SIG-M5 treated with dmso at 0.1 percent for 504 hours (cell line): ENCODE measurements at regions not wholly inside any gene's neighbourhood (a gene's known extent, or its start where the extent isn't known, plus 50 kb on each side); places are given as distances from the start of the nearest gene placed in this dataset.

Experiments
- DNase-seq: peaks from one replicate; lab custom pipeline; 2025; ENCODE audit not compliant: unreplicated experiment; lab: John Stamatoyannopoulos, UW

DNA sequence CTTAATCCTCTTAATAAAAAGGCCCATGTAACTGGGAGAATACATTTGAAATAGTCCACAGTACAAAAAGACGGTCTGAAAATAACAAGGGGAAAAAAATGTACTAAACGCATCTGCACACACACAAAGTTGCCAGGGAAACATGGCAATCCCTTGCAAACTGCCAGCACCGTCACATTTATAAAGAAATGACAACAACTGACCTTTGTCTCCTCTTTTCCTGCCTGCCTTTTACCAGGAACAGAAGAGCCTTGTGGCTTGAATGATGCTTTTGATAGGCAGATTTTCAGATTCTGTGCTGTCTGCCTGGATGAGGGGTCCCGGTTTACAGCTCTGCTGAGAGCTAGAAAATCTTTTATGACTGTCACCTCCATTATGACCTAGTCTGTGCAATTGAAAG lies 308.6 kb upstream of the ZFP64 start:
- DNase-seq = no peak

- no peak for DNase-seq
Measured at GRCh38 chr20:52497731-52498130, 306.2 kb upstream of the ZFP64 start.

GRCh38 chr20:52496191-52496590 lies 304.6 kb upstream of the ZFP64 start:
- no peak for DNase-seq

GRCh38 chr20:52494244-52494643 lies 302.7 kb upstream of the ZFP64 start:
- DNase-seq = no peak

DNA sequence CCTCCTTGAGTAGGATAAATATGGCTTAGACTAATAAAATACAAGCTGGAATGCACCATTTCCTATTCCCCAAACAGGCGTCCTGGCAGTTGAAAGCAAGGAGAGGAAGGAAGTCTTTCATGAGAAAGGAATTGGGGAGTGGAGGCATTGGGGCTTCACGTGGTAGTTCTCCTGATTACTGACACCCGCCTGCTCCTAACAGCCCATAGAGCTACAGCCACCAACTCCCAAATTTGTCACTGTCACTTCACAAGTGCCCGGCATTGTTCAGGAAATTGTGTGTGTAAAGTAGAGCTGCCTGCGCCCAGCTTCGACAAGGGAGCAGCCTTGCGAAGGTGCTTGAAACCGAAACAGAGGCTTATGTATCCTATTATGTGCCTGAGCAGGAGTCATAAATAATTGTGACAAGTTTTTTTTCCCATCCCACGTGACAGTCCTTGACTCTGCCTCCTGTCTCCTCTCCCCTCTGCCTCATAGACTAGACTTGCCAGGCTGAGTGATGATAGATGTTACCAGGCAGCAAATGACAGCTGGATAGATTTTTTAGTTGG lies 301.7 kb upstream of the ZFP64 start:
- DNase-seq = no peak

DNA sequence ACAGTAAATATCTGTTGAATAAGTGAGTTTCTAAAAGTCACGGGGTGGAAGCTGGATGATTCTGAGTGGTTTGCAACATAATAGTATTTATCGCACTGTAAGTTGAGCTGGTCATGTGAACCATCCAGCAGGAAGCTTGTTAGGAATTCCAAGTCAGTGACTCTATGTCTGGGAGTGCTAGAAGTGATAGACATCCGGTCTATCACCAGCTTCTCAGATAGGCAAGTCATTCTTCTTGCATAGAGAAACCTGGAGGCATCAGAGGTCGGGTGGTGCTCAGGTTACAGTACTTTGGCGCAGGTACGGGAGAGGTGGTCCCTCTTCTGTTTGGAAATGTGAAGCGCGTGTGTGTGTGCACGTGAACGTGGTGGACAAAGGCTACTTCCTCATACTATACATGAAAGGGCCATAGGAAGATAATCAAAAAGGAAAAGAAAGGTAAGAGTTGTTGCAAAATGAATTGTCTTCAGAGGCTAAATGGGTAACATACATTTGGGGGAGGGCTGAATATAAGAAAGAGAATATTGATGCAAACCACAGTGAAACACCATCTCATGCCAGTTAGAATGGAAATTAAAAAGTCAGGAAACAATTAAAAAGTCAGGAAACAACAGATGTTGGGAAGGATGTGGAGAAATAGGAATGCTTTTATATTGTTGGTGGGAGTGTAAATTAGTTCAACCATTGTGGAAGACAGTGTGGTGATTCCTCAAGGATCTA lies 299.3 kb upstream of the ZFP64 start:
- DNase-seq = no peak

- no peak for DNase-seq
Measured at GRCh38 chr20:52484438-52484837, 292.9 kb upstream of the ZFP64 start.

- no peak for DNase-seq
Measured at GRCh38 chr20:52483382-52483781, 291.8 kb upstream of the ZFP64 start.

GRCh38 chr20:52482044-52482443 lies 290.5 kb upstream of the ZFP64 start:
- DNase-seq = no peak

- DNase-seq = no peak
Measured at GRCh38 chr20:52481443-52481842, 289.9 kb upstream of the ZFP64 start.

GRCh38 chr20:52476074-52476750 lies 284.6 kb upstream of the ZFP64 start:
- DNase-seq = no peak

- DNase-seq = no peak
Measured at GRCh38 chr20:52473186-52473585, 281.6 kb upstream of the ZFP64 start.

- no peak for DNase-seq
Measured at GRCh38 chr20:52470561-52470960, 279.0 kb upstream of the ZFP64 start.

- no peak for DNase-seq
Measured at GRCh38 chr20:52469128-52469527, 277.5 kb upstream of the ZFP64 start.

DNA sequence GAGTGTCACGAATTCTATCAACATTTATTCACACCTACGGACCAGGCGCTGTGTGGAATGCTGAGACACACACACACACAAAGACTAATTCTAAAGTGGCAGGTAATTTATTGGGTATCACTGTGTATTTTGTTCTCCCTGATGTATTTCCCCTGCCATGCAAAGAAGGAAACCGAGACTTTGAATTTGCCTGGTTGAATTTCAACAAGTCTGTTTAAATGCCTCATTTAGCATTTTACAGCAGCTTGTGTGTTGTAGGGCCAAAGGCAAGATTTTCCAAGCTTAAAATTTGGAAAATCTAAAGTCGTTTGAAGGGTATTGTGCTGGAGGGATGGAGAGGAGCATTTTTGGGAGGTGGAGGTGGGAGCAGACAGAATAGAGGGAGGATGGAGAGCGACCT lies 274.4 kb upstream of the ZFP64 start:
- DNase-seq = no peak

DNA sequence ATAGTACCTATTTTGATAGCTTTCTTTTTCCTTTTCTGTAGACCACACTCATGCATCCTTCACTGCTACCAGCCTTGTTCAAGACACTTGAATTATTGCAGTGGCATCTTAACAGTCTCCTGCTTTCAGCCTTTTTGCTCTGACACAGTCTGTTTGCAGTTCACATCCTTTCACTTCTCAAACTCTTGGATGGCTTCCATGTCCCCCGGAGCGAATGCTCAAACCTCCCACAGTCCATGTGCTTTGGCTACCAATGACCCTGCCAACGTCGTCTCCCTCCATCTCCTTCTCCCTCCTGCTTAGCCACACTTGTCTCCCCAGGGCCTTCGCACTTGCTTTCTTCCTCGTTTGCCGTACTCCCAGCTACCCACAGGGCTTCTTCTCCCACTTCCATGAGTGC lies 270.0 kb upstream of the ZFP64 start:
- DNase-seq = no peak

DNA sequence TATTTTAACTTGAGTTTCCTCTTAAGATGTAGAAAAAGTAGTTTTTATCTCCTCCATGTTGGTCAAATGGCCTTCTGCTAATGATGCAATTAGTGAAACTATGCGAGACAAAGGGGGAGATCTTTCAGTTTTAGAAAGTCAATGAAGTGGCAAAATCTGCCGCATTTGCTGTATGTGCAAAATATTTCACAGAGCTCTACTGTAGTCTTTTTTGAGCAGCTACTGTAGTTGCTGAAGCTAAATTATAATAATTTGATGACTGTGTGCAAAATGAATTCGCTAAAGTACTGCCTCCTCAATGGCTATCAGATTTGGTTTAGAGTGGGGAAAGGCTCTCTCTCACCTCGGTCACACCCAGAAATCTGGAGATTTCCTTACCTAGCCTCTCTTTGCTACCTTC lies 267.6 kb upstream of the ZFP64 start:
- no peak for DNase-seq

GRCh38 chr20:52457826-52458225 lies 266.2 kb upstream of the ZFP64 start:
- DNase-seq = no peak

DNA sequence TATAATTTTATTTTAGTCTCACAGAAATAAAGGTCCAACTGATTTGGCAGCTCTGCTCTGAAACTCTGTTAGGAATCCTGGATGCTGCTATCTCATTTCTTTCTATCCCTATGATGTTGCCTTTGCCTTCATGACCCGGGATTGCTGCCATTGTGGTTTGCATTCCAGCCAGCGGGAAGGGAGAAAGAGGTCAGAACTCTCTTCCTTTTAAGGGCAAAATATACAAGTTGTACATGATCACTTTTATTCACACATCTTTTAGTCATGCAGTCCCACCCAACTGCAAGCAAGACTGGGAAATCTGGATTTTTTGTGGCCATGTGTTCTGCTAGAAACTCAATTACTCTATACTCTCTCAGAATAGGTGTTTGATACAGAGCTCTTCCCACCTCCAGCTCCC lies 263.1 kb upstream of the ZFP64 start:
- DNase-seq = no peak

- DNase-seq = no peak
Measured at GRCh38 chr20:52448513-52449232, 257.1 kb upstream of the ZFP64 start.

GRCh38 chr20:52447225-52447551 lies 255.6 kb upstream of the ZFP64 start:
- DNase-seq = no peak
